Ishikawa (cell line): ENCODE measurements at regions not wholly inside any gene's neighbourhood (a gene's known extent, or its start where the extent isn't known, plus 50 kb on each side); places are given as distances from the start of the nearest gene placed in this dataset.

Experiments used
- CREB1 ChIP-seq: IDR thresholded peaks from 2 replicates; pipeline ENCODE4 v1.6.1; 2012; ENCODE audit warnings: low read depth
- EGR1 ChIP-seq: IDR thresholded peaks from 2 replicates; pipeline ENCODE4 v1.6.1; 2012
- EP300 ChIP-seq: IDR thresholded peaks from 2 replicates; pipeline ENCODE4 v1.6.1; 2012; ENCODE audit warnings: borderline replicate concordance
- MAX ChIP-seq: IDR thresholded peaks from 2 replicates; pipeline ENCODE4 v1.6.1; 2012
- RAD21 ChIP-seq: IDR thresholded peaks from 2 replicates; pipeline ENCODE4 v1.6.1; 2012; ENCODE audit warnings: low read depth
- TEAD4 ChIP-seq: IDR thresholded peaks from 2 replicates; pipeline ENCODE4 v1.6.1; 2012
- TF ChIP-seq, protein P1 (sequence below): IDR thresholded peaks from 2 replicates; pipeline ENCODE4 v1.6.1; 2012; ENCODE audit warnings: low read depth, mild to moderate bottlenecking

DNA sequence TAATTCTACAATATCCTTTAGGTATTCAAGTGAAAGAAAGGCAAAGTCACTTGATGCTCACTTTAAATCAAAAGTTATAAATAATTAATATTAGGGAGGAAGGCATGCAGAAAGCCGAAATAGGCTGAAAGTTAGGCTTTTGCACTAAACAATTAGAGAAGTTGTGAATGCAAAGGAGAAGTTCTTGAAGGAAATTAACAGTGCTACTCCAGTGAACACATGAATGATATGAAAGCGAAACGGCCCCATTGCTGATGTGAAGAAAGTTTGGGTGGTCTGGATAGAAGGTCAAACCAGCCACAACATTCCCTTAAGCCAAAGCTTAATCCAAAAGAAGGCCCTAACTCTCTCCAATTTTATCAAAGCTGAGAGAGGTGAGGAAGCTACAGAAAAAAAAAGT, 103.1 kb upstream of the CXCR4 start:
- TF ChIP-seq, protein P1, sequence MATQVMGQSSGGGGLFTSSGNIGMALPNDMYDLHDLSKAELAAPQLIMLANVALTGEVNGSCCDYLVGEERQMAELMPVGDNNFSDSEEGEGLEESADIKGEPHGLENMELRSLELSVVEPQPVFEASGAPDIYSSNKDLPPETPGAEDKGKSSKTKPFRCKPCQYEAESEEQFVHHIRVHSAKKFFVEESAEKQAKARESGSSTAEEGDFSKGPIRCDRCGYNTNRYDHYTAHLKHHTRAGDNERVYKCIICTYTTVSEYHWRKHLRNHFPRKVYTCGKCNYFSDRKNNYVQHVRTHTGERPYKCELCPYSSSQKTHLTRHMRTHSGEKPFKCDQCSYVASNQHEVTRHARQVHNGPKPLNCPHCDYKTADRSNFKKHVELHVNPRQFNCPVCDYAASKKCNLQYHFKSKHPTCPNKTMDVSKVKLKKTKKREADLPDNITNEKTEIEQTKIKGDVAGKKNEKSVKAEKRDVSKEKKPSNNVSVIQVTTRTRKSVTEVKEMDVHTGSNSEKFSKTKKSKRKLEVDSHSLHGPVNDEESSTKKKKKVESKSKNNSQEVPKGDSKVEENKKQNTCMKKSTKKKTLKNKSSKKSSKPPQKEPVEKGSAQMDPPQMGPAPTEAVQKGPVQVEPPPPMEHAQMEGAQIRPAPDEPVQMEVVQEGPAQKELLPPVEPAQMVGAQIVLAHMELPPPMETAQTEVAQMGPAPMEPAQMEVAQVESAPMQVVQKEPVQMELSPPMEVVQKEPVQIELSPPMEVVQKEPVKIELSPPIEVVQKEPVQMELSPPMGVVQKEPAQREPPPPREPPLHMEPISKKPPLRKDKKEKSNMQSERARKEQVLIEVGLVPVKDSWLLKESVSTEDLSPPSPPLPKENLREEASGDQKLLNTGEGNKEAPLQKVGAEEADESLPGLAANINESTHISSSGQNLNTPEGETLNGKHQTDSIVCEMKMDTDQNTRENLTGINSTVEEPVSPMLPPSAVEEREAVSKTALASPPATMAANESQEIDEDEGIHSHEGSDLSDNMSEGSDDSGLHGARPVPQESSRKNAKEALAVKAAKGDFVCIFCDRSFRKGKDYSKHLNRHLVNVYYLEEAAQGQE, result no peak
- TF ChIP-seq RAD21, result no peak
- no peak for TF ChIP-seq CREB1
- no peak for TF ChIP-seq MAX
- no peak for TF ChIP-seq TEAD4
- no peak for TF ChIP-seq EGR1
- no peak for TF ChIP-seq EP300
